Bronchial epithelial cell (primary cell): ENCODE measurements at regions not wholly inside any gene's neighbourhood (a gene's known extent, or its start where the extent isn't known, plus 50 kb on each side); places are given as distances from the start of the nearest gene placed in this dataset.
"Not testable (repeated sequence)": the region's sequence is repeated elsewhere in the genome, so short reads cannot be mapped to it uniquely, and the experiment has no call there.

Source experiments
- DNase-seq: peaks from one replicate; pipeline ENCODE4 v3.0.0-alpha.2; 2010; ENCODE audit warnings: low read depth
- FAIRE-seq: peaks from 2 replicates; lab custom pipeline; 2011; peaks lifted over from hg19 to GRCh38; lab: Jason Lieb, UNC
- H3K27me3 ChIP-seq: 2 replicates; pipeline ENCODE4 v1.5.1; 2011; ENCODE audit warnings: low read length; ENCODE audit not compliant: control insufficient read depth, insufficient read depth
- H3K36me3 ChIP-seq: 2 replicates; pipeline ENCODE4 v1.5.1; 2011; ENCODE audit warnings: low read length; ENCODE audit not compliant: control insufficient read depth, insufficient read depth
- H3K4me3 ChIP-seq: 2 replicates; pipeline ENCODE4 v1.5.1; 2011; ENCODE audit warnings: mild to moderate bottlenecking, low read depth, low read length, control low read depth
- TF ChIP-seq, protein P1 (sequence below): IDR thresholded peaks from 2 replicates; pipeline ENCODE4 v1.5.1; 2011; ENCODE audit warnings: mild to moderate bottlenecking, moderate library complexity, low read length, control low read depth, inconsistent platforms; ENCODE audit not compliant: insufficient read depth, severe bottlenecking

DNA sequence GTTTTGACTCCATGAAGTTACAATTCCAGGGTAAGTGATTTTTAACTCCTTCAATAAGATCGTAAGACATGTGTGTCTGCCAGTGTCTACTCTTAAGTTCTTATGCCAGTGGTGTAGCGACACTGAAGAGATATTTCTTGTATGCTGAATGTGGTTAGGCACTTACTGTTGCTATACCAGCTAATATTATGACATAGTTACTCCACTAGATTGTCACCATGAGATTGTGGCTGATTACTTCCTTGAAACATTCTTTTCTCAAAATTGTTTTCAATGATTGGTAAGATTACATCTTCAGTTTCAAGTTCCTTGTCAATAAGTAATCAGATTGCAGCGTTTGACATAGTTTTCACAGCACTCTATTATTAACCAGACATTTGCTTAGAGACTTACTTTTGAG is 60.6 kb upstream of the PAGE5 start:
- Histone ChIP-seq H3K4me3 (no peak overlapping the region), H3K27me3 (no peaks in the 10 kb centered on the region), H3K36me3 (no peaks in the 10 kb centered on the region)
- FAIRE-seq (no peak), DNase-seq (no peak)
- TF ChIP-seq, protein P1, sequence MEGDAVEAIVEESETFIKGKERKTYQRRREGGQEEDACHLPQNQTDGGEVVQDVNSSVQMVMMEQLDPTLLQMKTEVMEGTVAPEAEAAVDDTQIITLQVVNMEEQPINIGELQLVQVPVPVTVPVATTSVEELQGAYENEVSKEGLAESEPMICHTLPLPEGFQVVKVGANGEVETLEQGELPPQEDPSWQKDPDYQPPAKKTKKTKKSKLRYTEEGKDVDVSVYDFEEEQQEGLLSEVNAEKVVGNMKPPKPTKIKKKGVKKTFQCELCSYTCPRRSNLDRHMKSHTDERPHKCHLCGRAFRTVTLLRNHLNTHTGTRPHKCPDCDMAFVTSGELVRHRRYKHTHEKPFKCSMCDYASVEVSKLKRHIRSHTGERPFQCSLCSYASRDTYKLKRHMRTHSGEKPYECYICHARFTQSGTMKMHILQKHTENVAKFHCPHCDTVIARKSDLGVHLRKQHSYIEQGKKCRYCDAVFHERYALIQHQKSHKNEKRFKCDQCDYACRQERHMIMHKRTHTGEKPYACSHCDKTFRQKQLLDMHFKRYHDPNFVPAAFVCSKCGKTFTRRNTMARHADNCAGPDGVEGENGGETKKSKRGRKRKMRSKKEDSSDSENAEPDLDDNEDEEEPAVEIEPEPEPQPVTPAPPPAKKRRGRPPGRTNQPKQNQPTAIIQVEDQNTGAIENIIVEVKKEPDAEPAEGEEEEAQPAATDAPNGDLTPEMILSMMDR = no peak

DNA sequence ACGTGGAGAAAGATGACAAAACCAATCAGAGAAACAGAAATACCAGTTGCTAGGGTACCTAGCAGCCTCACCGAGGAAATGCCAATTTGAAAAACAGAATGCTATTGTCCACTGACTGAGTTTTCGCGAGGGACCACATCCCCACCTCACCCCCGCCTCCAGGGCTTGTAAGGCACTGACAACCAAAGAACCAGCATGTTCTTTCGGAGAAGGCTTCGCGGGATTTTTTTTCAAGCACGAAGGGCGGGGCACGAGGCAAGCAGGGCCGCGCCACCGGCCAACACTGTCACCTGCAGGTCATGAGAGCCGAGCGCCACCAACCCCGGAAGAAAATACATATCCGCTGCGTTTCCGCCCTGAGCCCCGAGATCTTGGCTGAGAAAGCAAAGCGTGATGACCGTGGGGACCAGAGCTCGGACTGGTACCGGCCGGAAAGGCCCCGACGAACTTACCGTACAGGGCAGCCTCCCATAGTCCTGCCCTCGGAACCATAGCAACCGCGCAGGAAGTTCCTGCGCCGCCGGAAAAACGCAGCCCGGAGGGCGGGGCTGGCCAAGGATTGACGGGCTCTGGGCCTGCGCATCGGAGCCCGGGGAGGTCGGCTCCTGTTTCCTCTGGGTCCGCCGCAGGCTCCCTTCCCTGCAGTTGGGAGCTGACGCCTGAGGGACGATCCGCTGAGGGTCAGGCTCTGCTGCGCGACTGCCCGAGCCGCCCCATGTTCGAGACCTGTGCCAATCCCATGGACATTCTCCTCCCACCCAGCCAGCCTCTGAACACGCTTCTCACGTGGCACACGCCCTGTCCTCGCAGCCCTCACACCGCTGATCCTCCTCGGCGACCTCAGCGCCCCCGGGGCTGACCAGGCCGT is 59.2 kb upstream of the PAGE5 start:
- DNase-seq (peak; percentile 72), FAIRE-seq (no peak)
- TF ChIP-seq, protein P1 = peak; percentile 40
- H3K27me3 ChIP-seq = no peaks in the 10 kb centered on the region
- H3K36me3 ChIP-seq = no peaks in the 10 kb centered on the region
- peak overlapping the region; percentile 64 for H3K4me3 ChIP-seq

DNA sequence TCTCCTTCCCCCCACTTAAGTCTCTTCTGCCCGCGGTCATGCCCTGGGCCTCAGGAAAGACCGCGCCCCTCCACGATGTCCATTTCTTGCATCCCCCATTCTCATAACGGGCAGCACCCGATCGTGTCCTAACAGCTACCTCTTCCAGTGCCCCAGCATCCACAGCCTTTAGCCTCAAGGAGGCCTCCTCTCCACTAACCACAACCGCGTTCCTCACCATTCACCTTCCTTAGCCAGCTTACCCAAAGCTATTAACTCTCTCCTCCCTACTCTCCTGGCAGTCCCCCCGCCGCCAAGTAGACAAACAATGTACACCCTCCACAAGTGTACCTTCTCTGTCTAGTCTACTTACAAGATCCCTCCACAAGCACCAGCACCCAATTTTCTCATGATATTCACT is 58.6 kb upstream of the PAGE5 start:
- FAIRE-seq = no peak
- Histone ChIP-seq H3K36me3 (no peaks in the 10 kb centered on the region), H3K4me3 (peak overlapping the region; percentile 64), H3K27me3 (no peaks in the 10 kb centered on the region)
- DNase-seq = no peak
- TF ChIP-seq, protein P1 = no peak

DNA sequence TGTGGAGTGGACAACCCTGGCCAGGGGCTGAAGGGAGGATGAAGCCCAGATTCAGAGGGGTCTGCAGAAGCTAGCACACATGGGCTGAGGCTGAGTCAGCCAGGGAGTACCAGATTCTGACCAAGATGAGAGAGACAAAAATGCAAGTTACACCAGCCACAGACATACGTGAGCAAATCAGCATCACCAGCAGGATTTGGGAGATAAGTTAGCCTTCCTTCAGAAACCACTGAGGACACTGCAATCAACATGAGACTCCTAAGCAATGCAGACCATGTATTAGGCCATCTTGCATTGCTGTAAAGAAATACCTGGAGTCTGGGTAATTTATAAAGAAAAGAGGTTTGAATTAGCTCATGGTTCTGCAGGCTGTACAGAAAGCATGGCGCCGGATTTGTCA is 57.0 kb upstream of the PAGE5 start:
- FAIRE-seq (no peak), DNase-seq (no peak)
- H3K27me3 ChIP-seq = no peaks in the 10 kb centered on the region
- no peak overlapping the region for H3K4me3 ChIP-seq
- no peaks in the 10 kb centered on the region for H3K36me3 ChIP-seq
- TF ChIP-seq, protein P1 = no peak

DNA sequence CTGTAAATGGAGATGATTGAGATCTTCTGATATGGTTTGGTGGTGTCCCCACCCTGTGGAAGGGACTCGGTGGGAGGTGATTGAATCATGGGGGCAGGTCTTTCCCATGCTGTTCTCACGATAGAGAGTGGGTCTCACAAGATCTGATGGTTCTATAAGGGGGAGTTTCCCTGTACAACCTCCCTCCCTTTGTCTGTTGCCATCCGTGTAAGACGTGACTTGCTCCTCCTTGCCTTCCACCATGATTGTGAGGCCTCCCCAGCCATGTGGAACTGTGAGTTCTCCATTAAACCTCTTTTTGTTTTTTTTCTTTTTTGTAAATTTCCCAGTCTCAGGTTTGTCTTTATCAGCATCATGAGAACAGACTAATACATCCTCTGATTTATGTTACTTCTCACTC is 55.1 kb upstream of the PAGE5 start:
- not testable (repeated sequence) for H3K36me3 ChIP-seq, DNase-seq, H3K4me3 ChIP-seq, FAIRE-seq, H3K27me3 ChIP-seq

DNA sequence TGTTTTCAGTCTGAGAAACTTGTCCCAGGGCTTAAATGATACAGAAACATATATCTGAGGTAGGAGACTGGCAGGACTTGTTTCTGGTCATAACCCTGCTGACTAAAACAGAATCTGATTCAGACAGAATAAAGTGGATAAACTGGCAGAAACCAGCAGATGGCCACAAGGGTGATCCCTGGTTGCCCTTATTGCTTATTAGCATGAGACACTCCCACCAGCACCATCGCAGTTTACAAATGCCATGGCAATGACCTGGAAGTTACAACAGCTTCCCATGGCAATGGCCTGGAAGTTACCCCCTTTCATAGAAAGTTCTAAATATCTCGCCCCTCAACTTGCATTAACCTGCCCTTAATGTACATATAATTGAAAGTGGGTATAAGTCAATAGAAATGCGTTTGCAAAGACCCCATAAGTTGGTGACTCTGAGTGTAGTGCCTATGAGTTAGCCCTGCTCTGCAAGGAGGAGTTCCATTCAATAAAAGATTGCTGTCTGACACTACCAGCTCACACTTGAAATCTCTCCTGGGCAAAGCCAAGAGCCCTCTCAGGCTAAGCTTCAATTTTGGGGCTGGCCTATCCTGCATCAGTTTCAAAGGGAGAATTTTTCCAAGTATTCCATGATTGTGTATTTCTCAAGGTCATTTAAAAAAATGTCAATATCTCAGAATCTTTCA is 52.9 kb upstream of the PAGE5 start:
- H3K36me3 ChIP-seq = no peaks in the 10 kb centered on the region
- TF ChIP-seq, protein P1 = no peak
- FAIRE-seq = no peak
- DNase-seq = peak; percentile 38
- no peak overlapping the region for H3K4me3 ChIP-seq
- H3K27me3 ChIP-seq = no peaks in the 10 kb centered on the region
